A549 (cell line): ENCODE measurements at regions not wholly inside any gene's neighbourhood (a gene's known extent, or its start where the extent isn't known, plus 50 kb on each side); places are given as distances from the start of the nearest gene placed in this dataset.

ENCODE experiments used
- CHD2 ChIP-seq: fragments of 150-350 bp; IDR thresholded peaks from 2 replicates; pipeline ENCODE4 v1.6.1; 2014; ENCODE audit warnings: low read length; ENCODE audit not compliant: partially characterized antibody
- EHMT2 ChIP-seq: fragments of 200-600 bp; sonication (generic); IDR thresholded peaks from 2 replicates; pipeline ENCODE4 v1.6.1; 2016; ENCODE audit warnings: antibody characterized with exemption, low read depth, mild to moderate bottlenecking, moderate library complexity
- HOXB5 ChIP-seq: fragments of 250-450 bp; sonication (Bioruptor Pico); IDR thresholded peaks from 2 replicates; pipeline ENCODE4 v1.5.0; 2020; ENCODE audit warnings: mild to moderate bottlenecking, moderate library complexity
- MYC ChIP-seq: IDR thresholded peaks from 2 replicates; pipeline ENCODE4 v1.6.1; 2012; ENCODE audit warnings: mild to moderate bottlenecking, inconsistent platforms, low read length, improper control_type of control experiment, borderline replicate concordance
- POLR2A ChIP-seq: IDR thresholded peaks from 2 replicates; pipeline ENCODE4 v1.6.1; 2012; ENCODE audit warnings: mild to moderate bottlenecking, low read length
- POLR2AphosphoS2 ChIP-seq: conservative IDR thresholded peaks from 2 replicates; pipeline ENCODE4 v1.6.1; 2012; ENCODE audit warnings: low read length, improper control_type of control experiment, inconsistent platforms
- REST ChIP-seq: fragments of 200-600 bp; sonication (generic); IDR thresholded peaks from 2 replicates; pipeline ENCODE4 v1.6.1; 2016; ENCODE audit warnings: antibody characterized with exemption, mild to moderate bottlenecking, moderate library complexity
- TP53 ChIP-seq: fragments of 250-450 bp; sonication (Bioruptor Pico); IDR thresholded peaks from 2 replicates; pipeline ENCODE4 v1.5.0; 2021; ENCODE audit warnings: mild to moderate bottlenecking, moderate library complexity
- TF ChIP-seq, protein P1 (sequence below): fragments of >200 bp; sonication (Bioruptor Twin); formaldehyde crosslinking; IDR thresholded peaks from 3 replicates; pipeline ENCODE4 v1.5.1; 2016
- TF ChIP-seq, protein P2 (sequence below): fragments of 150-350 bp; IDR thresholded peaks from 2 replicates; pipeline ENCODE4 v1.6.1; 2014; ENCODE audit warnings: low read depth, mild to moderate bottlenecking, low read length

DNA sequence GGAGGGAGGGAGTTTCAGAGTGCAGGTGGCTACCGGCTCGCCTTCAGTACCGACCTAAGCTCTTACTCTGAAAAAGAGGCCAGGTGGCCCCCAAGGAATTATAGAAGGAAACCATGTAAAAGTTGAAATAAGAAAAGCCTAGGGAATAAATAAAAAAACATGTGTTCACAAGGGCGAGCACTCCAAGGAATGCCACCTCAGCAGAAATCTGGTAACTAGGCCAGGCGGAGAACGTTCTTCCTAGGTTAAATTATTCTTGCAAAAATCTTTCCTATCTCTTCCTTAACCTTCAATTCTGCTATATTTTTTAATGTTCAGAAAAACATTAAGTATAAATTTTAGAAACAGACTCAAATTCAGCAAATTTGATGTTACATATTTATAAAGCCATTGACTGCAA lies 1260.3 kb upstream of the SLC10A2 start:
- TF ChIP-seq, protein P1, sequence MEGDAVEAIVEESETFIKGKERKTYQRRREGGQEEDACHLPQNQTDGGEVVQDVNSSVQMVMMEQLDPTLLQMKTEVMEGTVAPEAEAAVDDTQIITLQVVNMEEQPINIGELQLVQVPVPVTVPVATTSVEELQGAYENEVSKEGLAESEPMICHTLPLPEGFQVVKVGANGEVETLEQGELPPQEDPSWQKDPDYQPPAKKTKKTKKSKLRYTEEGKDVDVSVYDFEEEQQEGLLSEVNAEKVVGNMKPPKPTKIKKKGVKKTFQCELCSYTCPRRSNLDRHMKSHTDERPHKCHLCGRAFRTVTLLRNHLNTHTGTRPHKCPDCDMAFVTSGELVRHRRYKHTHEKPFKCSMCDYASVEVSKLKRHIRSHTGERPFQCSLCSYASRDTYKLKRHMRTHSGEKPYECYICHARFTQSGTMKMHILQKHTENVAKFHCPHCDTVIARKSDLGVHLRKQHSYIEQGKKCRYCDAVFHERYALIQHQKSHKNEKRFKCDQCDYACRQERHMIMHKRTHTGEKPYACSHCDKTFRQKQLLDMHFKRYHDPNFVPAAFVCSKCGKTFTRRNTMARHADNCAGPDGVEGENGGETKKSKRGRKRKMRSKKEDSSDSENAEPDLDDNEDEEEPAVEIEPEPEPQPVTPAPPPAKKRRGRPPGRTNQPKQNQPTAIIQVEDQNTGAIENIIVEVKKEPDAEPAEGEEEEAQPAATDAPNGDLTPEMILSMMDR = no peak
- TF ChIP-seq POLR2AphosphoS2 (no peak), POLR2A (no peak), REST (no peak), TP53 (CRISPR knock-in tag) (no peak), EHMT2 (no peak), MYC (no peak), CHD2 (no peak), HOXB5 (CRISPR knock-in tag) (no peak)
- TF ChIP-seq, protein P2, sequence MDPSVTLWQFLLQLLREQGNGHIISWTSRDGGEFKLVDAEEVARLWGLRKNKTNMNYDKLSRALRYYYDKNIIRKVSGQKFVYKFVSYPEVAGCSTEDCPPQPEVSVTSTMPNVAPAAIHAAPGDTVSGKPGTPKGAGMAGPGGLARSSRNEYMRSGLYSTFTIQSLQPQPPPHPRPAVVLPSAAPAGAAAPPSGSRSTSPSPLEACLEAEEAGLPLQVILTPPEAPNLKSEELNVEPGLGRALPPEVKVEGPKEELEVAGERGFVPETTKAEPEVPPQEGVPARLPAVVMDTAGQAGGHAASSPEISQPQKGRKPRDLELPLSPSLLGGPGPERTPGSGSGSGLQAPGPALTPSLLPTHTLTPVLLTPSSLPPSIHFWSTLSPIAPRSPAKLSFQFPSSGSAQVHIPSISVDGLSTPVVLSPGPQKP = no peak
